ENCODE measurements at regions not wholly inside any gene's neighbourhood (a gene's known extent, or its start where the extent isn't known, plus 50 kb on each side); places are given as distances from the start of the nearest gene placed in this dataset.
"Not testable (repeated sequence)": the region's sequence is repeated elsewhere in the genome, so short reads cannot be mapped to it uniquely, and the experiment has no call there.

- no peak for DNase-seq
Observed at GRCh38 chr2:16194931-16195680, 254.8 kb downstream of the MYCN start.

DNA sequence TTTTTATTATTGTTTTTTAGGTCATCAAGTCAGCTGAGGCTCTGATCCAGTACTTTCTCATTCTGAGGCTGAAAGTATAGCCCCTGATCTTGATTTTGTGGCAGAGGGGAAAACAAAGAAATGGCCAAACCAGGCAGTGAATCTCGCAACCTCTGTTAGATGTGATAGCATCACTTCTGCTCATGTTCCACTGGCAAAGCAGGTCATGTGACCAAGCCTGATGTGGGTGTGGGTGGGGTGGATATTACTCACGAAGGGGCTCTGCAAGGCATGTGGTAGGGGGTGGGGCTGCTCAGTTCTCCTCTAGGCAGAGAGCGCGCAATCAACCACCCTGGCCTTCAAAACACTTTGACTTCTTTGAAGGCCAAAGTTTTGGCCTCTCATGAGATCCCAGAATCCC lies 254.2 kb downstream of the MYCN start:
- DNase-seq, result no peak

DNA sequence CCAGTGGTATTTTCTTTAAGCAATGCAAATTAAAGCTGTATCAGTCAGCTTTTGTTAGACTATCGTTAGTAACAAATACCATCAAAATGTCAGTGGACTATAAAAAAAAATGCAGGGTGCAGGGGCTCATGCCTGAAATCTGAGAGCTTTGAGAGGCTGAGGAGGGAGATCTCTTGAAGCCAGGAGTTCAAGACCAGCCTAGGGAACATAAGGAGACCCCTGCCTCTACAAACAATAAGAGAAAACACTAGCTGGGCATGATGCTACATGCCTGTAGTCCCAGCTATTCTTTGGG lies 253.7 kb downstream of the MYCN start:
- no peak for DNase-seq

DNA sequence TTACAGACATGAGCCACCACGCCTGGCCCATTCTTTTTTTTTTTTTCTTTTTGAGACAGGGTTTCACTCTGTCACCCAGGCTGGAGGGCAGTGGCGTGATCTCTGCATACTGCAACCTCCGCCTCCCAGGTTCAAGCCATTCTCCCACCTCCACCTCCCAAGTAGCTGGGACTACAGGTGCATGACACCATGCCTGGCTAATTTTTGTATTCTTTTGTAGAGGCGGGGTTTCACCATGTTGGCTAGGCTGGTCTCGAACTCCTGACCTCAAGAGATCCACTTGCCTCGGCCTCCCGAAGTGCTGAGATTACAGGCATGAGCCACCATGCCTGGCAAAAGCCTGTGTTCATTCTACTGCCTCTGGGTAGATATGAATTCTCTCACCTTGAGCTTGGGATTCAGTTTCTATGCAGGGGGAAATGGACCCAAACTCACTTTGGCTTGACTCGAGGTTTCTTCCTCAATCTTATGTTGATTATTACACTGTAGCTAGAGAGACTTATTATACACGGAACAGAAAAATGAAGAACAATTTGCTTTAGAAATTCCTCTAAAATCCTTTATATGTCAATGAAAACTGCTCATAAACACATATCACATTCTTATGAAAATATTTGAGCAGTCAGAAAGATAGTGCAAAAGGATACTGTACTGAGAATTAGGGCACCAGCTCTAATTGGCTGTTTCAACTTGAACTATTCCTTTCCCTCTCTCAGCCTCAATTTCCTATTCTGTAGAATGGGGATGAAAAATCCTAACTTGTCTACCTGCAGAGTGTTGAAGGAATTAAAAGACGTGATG lies 252.3 kb downstream of the MYCN start:
- no peak for DNase-seq

DNA sequence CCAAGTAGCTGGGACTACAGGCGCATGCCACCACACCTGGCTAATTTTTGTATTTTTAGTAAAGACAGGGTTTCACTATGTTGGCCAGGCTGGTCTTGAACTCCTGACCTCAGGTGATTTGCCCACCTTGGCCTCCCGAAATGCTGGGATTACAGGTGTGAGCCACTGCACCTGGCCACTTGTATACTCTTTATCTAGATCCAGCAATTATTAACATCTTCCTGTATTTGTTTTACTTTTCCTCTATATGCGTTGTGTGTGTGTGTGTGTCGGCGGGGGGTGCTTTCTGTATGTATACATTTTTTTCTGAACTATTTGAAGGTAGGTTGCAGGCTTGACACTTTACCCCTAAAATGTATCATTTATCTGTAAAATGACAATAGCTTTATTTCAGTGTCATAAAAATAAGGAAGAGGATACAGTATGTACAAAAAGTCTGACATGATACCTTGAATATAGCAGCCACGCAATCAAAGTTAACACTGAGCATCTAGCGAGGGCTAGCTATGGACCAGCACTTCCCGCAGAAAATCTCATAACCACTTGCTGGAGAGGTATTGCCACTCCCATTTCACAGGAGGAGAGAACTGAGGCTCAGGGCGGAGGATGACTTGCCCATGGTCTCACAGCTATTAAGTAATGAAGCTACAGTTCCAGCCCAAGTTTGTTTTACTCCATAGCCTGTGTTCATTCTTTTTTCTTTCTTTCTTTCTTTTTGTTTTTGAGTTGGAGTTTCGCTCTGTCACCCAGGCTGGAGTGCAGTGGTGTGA lies 251.3 kb downstream of the MYCN start:
- no peak for DNase-seq

- DNase-seq, result no peak
Observed at GRCh38 chr2:16190446-16191270, 250.3 kb downstream of the MYCN start.

- DNase-seq, result no peak
Observed at GRCh38 chr2:16189836-16190160, 249.4 kb downstream of the MYCN start.

- DNase-seq, result no peak
Observed at GRCh38 chr2:16189029-16189835, 248.9 kb downstream of the MYCN start.

DNA sequence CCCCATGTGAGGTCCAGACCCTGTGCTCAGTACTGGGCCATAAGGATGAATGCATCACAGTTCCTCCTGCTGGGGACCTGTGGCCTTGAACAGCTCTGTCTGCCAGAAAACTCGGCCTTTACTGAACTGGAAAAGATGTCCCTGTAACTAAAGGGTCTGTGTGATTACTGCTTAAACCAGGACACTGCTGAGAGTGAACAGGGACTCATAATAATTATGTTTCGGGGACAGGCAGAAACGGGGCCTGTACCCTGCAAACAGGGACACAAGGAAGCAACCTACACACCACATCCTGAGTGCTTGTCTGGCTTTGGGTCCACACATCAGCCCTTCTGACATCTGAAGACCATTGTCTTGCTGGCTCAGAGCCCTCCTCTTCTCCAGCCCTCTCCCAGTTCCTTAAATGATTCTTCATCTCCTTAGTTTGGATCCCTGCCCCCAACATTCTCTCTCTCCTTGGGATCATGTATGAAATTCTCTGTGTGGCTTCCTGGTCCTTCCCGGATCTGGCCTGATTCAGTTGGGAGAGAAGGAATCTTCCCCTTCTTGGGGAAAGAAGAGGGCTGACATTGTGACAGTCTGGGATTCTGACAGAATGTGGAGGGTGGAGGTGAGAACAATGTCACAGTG lies 248.0 kb downstream of the MYCN start:
- DNase-seq, result no peak

GRCh38 chr2:16187482-16187817 lies 247.1 kb downstream of the MYCN start:
- DNase-seq, result no peak

GRCh38 chr2:16186661-16187481 lies 246.5 kb downstream of the MYCN start:
- DNase-seq, result no peak

GRCh38 chr2:16185801-16186272 lies 245.5 kb downstream of the MYCN start:
- no peak for DNase-seq

GRCh38 chr2:16184945-16185660 lies 244.8 kb downstream of the MYCN start:
- no peak for DNase-seq

DNA sequence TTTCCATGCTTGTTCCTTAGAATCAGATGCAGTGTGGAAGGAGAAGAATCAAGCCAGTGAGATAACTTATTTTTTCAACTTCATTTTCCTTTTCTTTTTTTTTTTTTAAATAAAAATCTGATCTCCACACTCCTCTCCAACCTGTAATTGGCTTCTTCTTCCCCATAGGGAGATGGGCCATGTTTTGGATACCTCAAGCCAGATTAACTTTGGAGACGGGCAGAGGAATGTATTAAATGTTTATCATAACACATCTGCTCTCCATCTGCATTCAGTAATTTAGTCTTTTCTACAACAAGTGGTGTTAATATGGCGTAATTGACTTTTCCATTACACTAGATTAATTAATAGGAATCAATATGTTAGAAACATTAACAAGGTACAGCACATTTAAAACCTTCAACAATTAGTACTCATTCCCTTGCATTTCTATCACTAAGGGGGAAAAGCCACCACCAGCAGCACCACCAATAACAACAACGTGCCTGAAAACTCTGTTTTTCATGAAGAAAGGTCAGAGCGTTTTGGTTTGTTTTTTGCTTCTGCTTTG lies 244.1 kb downstream of the MYCN start:
- no peak for DNase-seq

DNA sequence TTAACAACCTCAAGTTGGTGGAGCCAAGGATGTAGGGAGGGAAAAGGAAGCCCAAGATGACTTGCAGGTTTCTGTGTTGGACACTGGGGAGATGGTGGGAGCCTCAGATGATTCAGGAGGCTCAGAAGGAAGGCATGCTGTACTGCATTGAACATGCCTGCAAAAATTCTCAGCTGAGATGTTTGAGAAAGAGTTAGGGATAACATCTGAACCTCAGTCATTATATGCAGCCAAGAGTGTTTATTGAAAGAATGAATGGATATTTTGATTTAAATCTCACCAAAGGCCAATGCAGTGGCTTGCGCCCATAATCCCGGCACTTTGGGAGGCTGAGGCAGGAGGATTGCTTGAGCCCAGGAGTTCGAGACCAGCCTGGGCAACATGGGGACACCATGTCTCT lies 243.0 kb downstream of the MYCN start:
- no peak for DNase-seq

GRCh38 chr2:16182841-16183240 lies 242.5 kb downstream of the MYCN start:
- no peak for DNase-seq

DNA sequence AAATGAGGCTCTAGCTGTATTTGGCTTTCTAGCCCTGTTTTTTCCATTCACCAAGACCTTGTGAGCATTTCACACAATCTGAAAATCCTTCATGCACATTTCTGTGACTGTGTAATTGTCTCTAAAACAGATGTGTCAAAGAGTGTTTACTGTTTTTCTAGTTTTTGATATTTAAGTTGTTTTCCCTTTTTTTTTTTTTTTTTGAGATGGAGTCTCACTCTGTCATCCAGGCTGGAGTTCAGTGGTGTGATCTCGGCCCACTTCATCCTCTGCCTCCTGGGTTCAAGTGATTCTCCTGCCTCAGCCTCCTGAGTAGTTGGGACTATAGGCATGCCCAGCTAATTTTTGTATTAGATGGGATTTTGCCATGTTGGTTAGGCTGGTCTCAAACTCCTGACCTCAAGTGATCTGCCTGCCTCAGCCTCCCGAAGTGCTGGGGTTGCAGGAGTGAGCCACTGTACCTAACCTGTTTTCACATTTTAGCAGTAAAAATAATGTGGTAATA lies 242.0 kb downstream of the MYCN start:
- DNase-seq, result not testable (repeated sequence)

DNA sequence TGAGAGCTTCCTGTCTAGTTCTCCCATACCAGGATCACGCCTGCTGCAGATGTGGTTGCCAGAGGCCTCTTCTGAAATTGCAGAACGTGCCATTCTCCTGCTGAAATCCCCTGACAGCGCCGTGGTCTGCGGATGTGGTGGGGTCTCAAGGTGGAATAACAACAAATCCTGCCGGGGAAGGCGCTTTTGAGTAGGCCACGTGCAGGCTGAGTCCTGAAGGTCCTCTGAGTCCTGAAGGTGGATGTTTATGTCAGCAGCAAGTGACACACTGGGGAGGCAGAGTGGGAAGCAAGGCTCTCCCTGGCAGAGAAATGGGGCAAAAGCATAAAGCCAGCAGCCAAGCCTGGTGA lies 241.4 kb downstream of the MYCN start:
- DNase-seq, result no peak

GRCh38 chr2:16181062-16181740 lies 240.9 kb downstream of the MYCN start:
- DNase-seq, result no peak

All from CD4-positive, alpha-beta T cell treated with Interferon alpha-2 for 1 hour (primary cell).